A549 (cell line): ENCODE measurements at regions not wholly inside any gene's neighbourhood (a gene's known extent, or its start where the extent isn't known, plus 50 kb on each side); places are given as distances from the start of the nearest gene placed in this dataset.

Experiments
- ELK1 ChIP-seq: fragments of 150-350 bp; IDR thresholded peaks from 2 replicates; pipeline ENCODE4 v1.6.1; 2014; ENCODE audit warnings: low read depth, mild to moderate bottlenecking, low read length
- EP300 ChIP-seq, 2 experiments: fragments of >200 bp; sonication (Bioruptor Twin); formaldehyde crosslinking; IDR thresholded peaks; 2 replicates in 1 of 2; 3 replicates in 1 of 2; pipeline ENCODE4 v1.6.1; 2016 to 2017
- POLR2A ChIP-seq: IDR thresholded peaks from 2 replicates; pipeline ENCODE4 v1.6.1; 2012; ENCODE audit warnings: mild to moderate bottlenecking, low read length
- RARB ChIP-seq: fragments of 250-450 bp; sonication (Bioruptor Pico); IDR thresholded peaks from 2 replicates; pipeline ENCODE4 v1.8.0; 2021; ENCODE audit warnings: mild to moderate bottlenecking, moderate library complexity
- TF ChIP-seq, protein P1 (sequence below): fragments of >200 bp; sonication (Bioruptor Twin); formaldehyde crosslinking; IDR thresholded peaks from 3 replicates; pipeline ENCODE4 v1.5.1; 2016

- no peak for TF ChIP-seq ELK1
- no peak for TF ChIP-seq POLR2A
- no peak for TF ChIP-seq EP300 (IDR thresholded peaks at IDR 0.05)
- TF ChIP-seq, protein P1, sequence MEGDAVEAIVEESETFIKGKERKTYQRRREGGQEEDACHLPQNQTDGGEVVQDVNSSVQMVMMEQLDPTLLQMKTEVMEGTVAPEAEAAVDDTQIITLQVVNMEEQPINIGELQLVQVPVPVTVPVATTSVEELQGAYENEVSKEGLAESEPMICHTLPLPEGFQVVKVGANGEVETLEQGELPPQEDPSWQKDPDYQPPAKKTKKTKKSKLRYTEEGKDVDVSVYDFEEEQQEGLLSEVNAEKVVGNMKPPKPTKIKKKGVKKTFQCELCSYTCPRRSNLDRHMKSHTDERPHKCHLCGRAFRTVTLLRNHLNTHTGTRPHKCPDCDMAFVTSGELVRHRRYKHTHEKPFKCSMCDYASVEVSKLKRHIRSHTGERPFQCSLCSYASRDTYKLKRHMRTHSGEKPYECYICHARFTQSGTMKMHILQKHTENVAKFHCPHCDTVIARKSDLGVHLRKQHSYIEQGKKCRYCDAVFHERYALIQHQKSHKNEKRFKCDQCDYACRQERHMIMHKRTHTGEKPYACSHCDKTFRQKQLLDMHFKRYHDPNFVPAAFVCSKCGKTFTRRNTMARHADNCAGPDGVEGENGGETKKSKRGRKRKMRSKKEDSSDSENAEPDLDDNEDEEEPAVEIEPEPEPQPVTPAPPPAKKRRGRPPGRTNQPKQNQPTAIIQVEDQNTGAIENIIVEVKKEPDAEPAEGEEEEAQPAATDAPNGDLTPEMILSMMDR: no peak
- TF ChIP-seq RARB: no peak
Measured at GRCh38 chr11:122050021-122050690, 65.9 kb downstream of the BLID start.
